ENCODE measurements at regions not wholly inside any gene's neighbourhood (a gene's known extent, or its start where the extent isn't known, plus 50 kb on each side); places are given as distances from the start of the nearest gene placed in this dataset.

GRCh38 chr13:109685203-109685602 lies 101.2 kb downstream of the IRS2 start:
- DNase-seq (ENCODE audit: low spot score): no peak
- H3K4me3 Mint-ChIP-seq (ENCODE audit: unreplicated experiment): no peak overlapping the region
- TF ChIP-seq CTCF (IDR thresholded peaks at IDR 0.05): no peak

GRCh38 chr13:109684824-109685202 lies 101.6 kb downstream of the IRS2 start:
- no peak for DNase-seq (ENCODE audit: low spot score)
- Mint-ChIP-seq H3K4me1 (ENCODE audit: low read depth) (peaks cover 9% of the 10 kb centered on the region), H3K27ac (ENCODE audit: unreplicated experiment) (no peak overlapping the region), H3K4me3 (ENCODE audit: unreplicated experiment) (no peak overlapping the region), H3K27me3 (ENCODE audit: low read depth) (peaks cover 7% of the 10 kb centered on the region), H3K36me3 (ENCODE audit: low read depth) (no peaks in the 10 kb centered on the region), H3K9me3 (ENCODE audit: low read depth) (no peaks in the 10 kb centered on the region)
- TF ChIP-seq CTCF (IDR thresholded peaks at IDR 0.05): no peak

More at GRCh38 chr13:109685203-109685602, 101.2 kb downstream of the IRS2 start:
- Mint-ChIP-seq H3K27ac (ENCODE audit: unreplicated experiment) (no peak overlapping the region), H3K4me1 (ENCODE audit: low read depth) (peaks cover 9% of the 10 kb centered on the region), H3K27me3 (ENCODE audit: low read depth) (peaks cover 7% of the 10 kb centered on the region), H3K36me3 (ENCODE audit: low read depth) (no peaks in the 10 kb centered on the region), H3K9me3 (ENCODE audit: low read depth) (no peaks in the 10 kb centered on the region)

- TF ChIP-seq CTCF (IDR thresholded peaks at IDR 0.05): no peak
- Mint-ChIP-seq H3K4me1 (ENCODE audit: low read depth) (peaks cover 9% of the 10 kb centered on the region), H3K9me3 (ENCODE audit: low read depth) (no peaks in the 10 kb centered on the region), H3K27ac (ENCODE audit: unreplicated experiment) (no peak overlapping the region), H3K27me3 (ENCODE audit: low read depth) (peaks cover 7% of the 10 kb centered on the region), H3K4me3 (ENCODE audit: unreplicated experiment) (no peak overlapping the region), H3K36me3 (ENCODE audit: low read depth) (no peaks in the 10 kb centered on the region)
- no peak for DNase-seq (ENCODE audit: low spot score)
These were observed 102.1 kb downstream of the IRS2 start for GRCh38 chr13:109684084-109684823.

GRCh38 chr13:109682534-109683244 lies 103.7 kb downstream of the IRS2 start:
- Mint-ChIP-seq H3K4me3 (ENCODE audit: unreplicated experiment) (no peak overlapping the region), H3K27me3 (ENCODE audit: low read depth) (peaks cover 7% of the 10 kb centered on the region), H3K4me1 (ENCODE audit: low read depth) (peaks cover 9% of the 10 kb centered on the region), H3K9me3 (ENCODE audit: low read depth) (no peaks in the 10 kb centered on the region), H3K27ac (ENCODE audit: unreplicated experiment) (no peak overlapping the region), H3K36me3 (ENCODE audit: low read depth) (no peaks in the 10 kb centered on the region)
- no peak for TF ChIP-seq CTCF (IDR thresholded peaks at IDR 0.05)
- no peak for DNase-seq (ENCODE audit: low spot score)

- H3K4me1 Mint-ChIP-seq (ENCODE audit: low read depth): peaks cover 9% of the 10 kb centered on the region
- no peak overlapping the region for H3K27ac Mint-ChIP-seq (ENCODE audit: unreplicated experiment)
- peaks cover 7% of the 10 kb centered on the region for H3K27me3 Mint-ChIP-seq (ENCODE audit: low read depth)
- no peak for DNase-seq (ENCODE audit: low spot score)
- no peak for TF ChIP-seq CTCF (IDR thresholded peaks at IDR 0.05)
- H3K4me3 Mint-ChIP-seq (ENCODE audit: unreplicated experiment): no peak overlapping the region
- H3K36me3 Mint-ChIP-seq (ENCODE audit: low read depth): no peaks in the 10 kb centered on the region
- no peaks in the 10 kb centered on the region for H3K9me3 Mint-ChIP-seq (ENCODE audit: low read depth)
These were observed 105.5 kb downstream of the IRS2 start for GRCh38 chr13:109680930-109681329.
